DMS 273 (cell line): ENCODE measurements at regions not wholly inside any gene's neighbourhood (a gene's known extent, or its start where the extent isn't known, plus 50 kb on each side); places are given as distances from the start of the nearest gene placed in this dataset.
A peak's percentile ranks its signal among the peaks of the same experiment; 100 is the strongest.

Experiments
- DNase-seq: peaks from one replicate; lab custom pipeline; 2025; ENCODE audit not compliant: unreplicated experiment; lab: John Stamatoyannopoulos, UW

DNA sequence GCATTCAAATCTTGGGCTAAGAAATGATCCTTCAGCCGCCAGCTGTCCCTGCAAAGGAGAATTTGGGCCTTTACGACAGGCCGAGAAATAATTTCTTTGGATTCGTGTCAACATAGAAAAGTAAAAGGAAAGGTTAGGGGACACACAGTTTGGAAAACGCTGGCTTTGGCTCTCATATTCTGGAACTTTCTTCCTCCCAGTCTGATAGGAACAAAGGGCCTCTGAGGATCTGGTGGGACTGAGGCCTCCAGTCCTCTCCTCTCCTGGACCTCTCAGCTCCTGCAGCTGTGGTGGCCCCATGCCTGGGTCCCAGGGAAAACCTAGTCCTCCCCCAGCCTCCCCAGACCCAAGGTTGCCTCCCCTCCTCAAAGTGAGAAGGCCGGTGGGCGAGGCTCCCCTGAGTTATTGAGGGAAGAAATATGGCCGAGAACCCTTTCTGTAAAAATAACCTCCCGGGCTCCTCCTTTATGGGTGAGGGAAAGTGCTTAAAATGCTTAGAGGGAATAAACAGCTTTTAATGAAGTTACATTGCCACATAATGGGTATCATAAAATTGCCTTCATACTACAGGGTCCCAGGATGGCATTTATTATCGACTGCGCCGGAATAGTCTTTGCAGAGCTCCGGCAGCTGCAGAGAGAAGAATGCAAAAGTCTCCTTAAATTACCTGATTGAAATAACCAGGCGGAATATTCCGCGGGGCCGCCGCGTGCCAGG lies 188.3 kb downstream of the PHETA1 start:
- DNase-seq = no peak

- DNase-seq = no peak
Measured at GRCh38 chr12:111178181-111179081, 190.5 kb downstream of the PHETA1 start.

DNA sequence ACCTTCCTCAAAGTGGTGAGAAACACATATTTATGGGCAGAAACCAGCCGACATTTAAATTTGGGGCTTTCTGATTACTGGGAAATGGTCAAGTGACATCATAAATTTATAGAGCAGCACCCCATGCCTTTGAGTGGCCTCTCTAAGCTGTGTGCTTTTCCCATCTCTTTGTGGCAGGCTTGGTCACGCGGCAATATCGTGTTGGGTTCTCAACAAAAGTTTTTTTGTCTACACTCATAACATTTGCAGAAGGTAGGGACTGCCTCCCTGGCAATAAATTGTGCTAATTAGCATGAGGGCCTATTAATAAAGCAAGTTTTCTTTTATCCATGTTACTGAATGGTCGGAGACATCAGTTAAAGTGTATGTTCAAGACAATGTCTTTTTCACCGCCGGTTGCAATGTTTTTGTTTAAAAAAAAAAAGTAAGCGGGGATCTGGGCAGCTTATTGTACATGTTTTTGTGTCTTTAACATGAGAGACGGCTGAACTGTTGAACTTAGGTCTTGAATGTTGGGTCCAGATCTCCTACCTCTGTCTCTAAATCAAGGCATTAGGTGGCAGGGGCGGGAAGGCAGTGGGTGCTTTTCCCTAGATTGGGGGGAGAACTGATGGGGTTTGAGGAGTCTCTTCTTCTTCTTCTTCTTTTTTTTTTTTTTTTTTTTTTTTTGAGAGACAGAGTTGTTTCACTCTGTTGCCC lies 193.3 kb downstream of the PHETA1 start:
- DNase-seq = no peak

DNA sequence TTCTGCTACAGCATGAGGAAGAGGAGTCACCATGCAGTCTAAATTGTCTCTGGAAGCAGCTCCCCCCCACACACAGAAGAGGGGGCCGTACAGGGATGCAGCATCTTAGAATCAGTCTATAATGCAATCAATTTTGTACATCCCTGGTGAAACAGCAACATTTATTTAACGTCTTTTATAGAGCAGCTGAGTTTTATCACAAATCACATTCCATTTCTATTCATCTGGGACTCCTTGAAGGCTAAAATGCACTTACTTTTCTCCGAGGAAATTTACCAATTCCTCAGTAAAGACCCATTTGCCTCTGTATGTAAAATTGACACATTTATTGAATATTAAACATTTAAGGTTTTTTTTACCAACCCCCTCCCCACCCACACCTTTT lies 193.9 kb downstream of the PHETA1 start:
- DNase-seq = no peak

GRCh38 chr12:111174251-111174960 lies 194.5 kb downstream of the PHETA1 start:
- DNase-seq = peak; percentile 24

DNA sequence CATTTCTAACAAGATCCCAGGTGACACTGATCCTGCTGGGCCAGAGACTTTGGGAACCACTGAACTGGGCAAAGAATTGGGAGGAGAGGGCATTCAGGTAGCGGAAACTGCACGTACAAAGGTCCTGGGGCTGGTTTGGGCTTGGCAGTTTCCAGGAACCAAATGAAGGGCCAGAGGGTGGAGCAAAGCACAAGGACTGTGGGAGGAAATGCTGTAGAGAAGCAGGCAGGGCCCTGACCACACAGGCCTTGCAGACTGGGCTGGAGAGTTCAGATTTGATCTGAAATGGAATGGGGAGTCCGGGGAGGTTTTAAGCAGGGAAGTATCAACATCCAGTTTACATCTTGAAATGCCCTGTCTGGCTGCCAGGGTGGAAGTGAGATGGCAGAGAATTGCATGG lies 195.1 kb downstream of the PHETA1 start:
- DNase-seq = no peak

- DNase-seq = no peak
Measured at GRCh38 chr12:111173391-111173790, 195.5 kb downstream of the PHETA1 start.

DNA sequence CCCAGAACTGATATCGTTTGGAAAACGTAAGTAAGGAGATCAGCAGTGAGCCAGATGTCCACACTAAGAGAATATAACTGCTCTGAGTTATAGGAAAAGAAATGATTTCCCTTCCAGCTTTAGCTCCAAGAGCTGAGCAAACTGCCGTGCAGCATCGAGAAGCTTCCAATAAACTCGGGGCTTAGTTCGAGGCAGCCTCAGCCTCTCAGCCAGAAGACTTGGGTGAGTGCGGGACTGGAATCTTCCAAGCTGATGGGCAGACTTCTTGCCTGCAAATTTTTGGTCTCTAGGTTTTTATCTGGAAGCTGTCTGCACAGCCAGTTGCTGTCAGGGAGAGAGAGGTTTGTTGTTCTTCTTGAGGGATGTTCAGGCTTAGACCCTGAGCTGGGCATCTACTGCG lies 196.1 kb downstream of the PHETA1 start:
- DNase-seq = no peak

- DNase-seq = no peak
Measured at GRCh38 chr12:111171832-111172231, 197.1 kb downstream of the PHETA1 start.

- DNase-seq = no peak
Measured at GRCh38 chr12:111171345-111171744, 197.6 kb downstream of the PHETA1 start.

DNA sequence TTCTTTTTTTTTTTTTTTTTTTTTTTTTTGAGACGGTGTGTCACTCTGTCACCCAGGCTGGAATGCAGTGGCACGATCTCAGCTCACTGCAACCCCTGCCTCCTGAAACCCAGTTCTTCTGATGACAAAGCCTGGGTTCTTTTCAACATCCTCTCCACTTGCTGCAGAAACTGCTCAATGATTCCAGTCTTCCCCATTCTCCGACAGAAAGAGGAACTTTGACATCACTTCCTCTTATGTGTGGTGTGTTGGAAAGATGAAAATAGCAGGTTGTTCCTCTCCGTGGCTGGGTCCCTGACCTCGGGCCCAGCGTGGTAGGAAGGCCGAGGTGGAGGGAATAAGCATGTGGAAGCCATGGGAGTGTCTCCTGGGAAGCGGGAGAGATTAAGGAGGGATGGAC lies 198.4 kb downstream of the PHETA1 start:
- DNase-seq = no peak

- no peak for DNase-seq
Measured at GRCh38 chr12:111169456-111169855, 199.4 kb downstream of the PHETA1 start.

GRCh38 chr12:111169032-111169431 lies 199.9 kb downstream of the PHETA1 start:
- DNase-seq = no peak

DNA sequence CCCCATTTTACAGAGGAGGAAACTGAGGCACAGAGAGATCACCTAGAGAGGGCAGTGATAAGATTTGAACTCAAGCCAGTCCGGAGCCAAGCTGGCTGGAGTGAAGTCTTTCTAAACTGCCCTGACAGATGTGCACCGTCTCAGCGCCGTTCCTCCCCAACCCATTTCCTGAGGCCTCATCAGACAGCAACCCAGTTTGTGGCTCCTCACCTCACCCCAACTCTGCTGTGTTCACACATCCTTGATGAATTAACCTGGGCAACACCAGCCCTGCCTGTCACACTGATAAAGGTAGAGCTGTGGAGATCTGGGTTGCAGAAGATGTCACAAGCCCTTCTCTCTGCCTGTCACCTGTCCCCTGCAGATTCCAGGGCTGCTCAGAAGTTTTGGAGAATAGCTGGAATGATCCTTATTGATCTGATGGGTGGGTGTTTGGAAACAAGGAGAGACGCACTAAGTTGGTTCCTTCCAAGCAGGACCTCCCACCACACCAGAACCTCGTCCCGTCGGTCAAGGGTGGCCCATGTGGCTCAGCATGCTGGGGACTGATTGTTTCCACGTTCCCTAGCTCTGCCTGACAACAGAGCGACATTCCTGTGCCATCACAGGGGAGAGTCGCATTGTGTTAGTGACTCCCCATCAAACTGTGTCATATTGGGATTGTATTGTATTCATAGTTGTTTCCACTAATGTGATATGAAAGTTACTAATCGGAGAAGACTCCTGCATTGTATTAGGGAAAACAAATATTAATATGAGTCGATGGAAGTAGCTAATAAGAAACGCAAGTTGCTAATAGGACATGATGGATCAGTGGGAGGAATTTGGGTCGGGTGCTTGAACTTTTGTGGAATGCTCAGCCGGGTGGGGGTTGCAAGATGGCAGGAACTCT lies 200.6 kb downstream of the PHETA1 start:
- no peak for DNase-seq

GRCh38 chr12:111166779-111167540 lies 201.9 kb downstream of the PHETA1 start:
- DNase-seq = peak; percentile 81

- DNase-seq = no peak
Measured at GRCh38 chr12:111164833-111165525, 203.9 kb downstream of the PHETA1 start.

DNA sequence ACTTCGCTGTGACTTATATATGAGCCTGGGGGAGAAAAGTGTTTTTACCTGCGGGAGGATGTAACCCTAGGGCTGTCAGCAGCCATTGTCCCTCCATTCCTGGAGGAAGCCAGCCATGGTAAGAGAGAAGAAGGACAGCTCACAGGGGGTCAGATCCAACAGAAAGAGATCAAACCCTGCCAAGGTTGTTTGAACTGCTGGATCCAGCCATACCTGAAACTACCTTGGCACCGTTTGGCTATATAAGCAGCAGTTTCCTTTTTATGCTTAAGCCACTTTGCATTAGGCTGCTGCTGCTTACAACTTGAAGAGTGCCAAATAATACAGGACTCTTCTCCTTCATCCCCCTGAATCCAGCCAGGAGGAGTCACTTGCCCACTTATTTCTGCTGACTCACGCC lies 205.5 kb downstream of the PHETA1 start:
- DNase-seq = peak; percentile 10

DNA sequence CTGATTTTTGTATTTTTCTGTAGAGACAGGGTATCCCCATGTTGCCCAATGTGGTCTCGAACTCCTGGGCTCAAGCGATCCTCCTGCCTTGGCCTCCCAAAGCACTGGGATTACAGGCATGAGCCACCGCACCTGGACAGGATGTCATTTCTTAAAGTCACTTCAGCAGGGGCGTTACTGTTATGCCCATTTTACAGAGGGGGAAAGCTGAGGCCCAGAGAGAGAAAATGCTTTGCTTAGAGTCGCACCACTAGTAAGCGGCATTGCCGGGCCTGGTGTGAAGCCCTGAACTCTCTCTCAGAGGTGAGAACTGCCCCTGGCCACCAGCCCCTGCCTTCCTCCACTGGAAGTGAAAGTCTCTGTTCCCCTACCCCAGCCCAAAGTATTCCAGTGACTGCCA lies 207.0 kb downstream of the PHETA1 start:
- no peak for DNase-seq
